ENCODE measurements at regions not wholly inside any gene's neighbourhood (a gene's known extent, or its start where the extent isn't known, plus 50 kb on each side); places are given as distances from the start of the nearest gene placed in this dataset.

DNA sequence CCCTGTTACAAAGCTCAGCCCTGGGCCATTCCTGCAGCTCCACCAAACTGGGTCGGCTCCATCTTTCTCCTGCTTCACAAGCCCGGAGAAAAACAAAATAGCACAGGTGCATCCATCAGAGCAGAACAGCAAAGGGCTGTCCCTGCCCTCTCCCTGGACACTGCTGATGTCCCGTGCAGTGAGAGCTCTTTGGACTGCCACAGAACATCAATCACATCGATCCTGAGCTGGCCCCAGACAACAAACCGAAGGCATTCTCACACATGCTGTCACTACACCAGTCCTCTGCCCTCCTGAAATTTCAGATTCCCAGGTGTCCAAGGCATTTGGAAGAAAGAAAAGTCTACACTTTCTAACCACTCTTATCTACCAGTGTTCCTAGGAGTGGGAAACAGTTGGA lies 427.1 kb upstream of the ZMIZ1 start:
- DNase-seq (ENCODE audit: low read depth), result no peak
- H3K4me3 ChIP-seq (ENCODE audit: low read depth, low read length), result no peak overlapping the region
- TF ChIP-seq, protein P1, sequence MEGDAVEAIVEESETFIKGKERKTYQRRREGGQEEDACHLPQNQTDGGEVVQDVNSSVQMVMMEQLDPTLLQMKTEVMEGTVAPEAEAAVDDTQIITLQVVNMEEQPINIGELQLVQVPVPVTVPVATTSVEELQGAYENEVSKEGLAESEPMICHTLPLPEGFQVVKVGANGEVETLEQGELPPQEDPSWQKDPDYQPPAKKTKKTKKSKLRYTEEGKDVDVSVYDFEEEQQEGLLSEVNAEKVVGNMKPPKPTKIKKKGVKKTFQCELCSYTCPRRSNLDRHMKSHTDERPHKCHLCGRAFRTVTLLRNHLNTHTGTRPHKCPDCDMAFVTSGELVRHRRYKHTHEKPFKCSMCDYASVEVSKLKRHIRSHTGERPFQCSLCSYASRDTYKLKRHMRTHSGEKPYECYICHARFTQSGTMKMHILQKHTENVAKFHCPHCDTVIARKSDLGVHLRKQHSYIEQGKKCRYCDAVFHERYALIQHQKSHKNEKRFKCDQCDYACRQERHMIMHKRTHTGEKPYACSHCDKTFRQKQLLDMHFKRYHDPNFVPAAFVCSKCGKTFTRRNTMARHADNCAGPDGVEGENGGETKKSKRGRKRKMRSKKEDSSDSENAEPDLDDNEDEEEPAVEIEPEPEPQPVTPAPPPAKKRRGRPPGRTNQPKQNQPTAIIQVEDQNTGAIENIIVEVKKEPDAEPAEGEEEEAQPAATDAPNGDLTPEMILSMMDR (IDR thresholded peaks at IDR 0.05; ENCODE audit: insufficient read depth, low read depth, low read length, missing control alignments), result no peak

DNA sequence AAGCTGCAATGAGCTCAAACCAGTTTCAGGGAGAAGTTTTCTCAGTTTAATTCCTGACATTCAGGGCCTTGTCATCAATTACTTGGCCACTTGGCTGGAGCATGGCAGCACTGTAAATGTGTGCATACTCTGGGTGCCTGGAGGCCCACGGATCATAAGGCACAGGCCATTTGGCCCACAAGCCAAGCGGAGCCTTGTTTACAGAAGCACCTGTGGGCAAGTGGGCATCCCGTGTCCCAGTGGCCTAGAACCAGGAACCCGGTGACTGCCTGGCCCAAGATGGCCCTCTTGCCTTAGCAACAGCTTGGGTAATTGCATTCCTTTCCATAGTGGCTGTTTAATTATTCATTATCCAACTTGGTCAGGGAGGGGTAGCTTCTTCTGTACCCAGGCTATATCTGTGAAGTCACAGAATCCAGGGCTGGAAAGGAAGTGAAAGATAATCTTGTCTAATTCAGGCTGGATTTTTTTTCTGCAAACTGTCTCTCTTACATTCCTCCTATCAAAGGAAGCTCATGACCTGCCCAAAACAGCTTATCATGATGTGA lies 426.4 kb upstream of the ZMIZ1 start:
- DNase-seq (ENCODE audit: low read depth), result no peak
- TF ChIP-seq, protein P1 (IDR thresholded peaks at IDR 0.05; ENCODE audit: insufficient read depth, low read depth, low read length, missing control alignments), result no peak

DNA sequence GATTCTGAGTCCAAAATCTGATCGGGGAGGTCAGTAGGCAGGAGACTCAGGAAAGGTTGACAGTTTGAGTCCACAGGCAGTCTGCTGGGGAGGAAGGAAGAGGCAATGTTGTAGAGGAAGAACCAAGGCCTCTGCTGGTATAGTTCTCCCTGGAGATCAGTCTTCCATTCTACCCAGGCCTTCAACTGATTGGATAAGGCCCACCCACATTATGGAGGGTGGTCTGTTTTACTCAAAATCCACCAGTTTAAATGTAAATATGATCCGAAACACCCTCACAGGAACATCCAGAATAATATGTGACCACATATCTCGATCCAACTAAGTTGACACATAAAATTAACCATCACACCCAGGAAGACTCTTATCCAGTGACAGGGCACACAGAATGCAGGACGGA lies 425.3 kb upstream of the ZMIZ1 start:
- TF ChIP-seq, protein P1 (IDR thresholded peaks at IDR 0.05; ENCODE audit: insufficient read depth, low read depth, low read length, missing control alignments), result no peak
- no peak for DNase-seq (ENCODE audit: low read depth)
- H3K4me3 ChIP-seq (ENCODE audit: low read depth, low read length), result no peak overlapping the region

More for the DNA sequence above, 426.4 kb upstream of the ZMIZ1 start:
- H3K4me3 ChIP-seq (ENCODE audit: low read depth, low read length), result no peak overlapping the region

DNA sequence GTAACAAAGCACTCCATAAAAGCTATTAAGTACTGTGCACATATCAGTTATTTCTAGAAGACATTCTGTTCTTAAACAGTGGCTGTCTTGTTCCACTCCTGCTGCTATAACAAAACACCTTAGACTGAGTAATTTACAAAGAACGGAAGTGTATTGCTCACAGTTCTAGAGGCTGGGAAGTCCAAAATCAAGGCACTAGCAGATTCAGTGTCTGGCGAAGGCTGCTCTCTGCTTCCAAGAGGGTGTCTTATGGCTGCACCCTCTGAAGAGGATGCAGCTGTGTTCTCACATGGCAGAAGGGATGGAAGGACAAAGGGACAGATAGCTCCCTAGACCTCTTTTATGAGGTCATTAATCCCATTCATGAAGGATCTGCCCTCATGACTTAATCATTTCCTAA lies 424.2 kb upstream of the ZMIZ1 start:
- no peak for DNase-seq (ENCODE audit: low read depth)
- no peak overlapping the region for H3K4me3 ChIP-seq (ENCODE audit: low read depth, low read length)
- TF ChIP-seq, protein P1 (IDR thresholded peaks at IDR 0.05; ENCODE audit: insufficient read depth, low read depth, low read length, missing control alignments), result no peak

DNA sequence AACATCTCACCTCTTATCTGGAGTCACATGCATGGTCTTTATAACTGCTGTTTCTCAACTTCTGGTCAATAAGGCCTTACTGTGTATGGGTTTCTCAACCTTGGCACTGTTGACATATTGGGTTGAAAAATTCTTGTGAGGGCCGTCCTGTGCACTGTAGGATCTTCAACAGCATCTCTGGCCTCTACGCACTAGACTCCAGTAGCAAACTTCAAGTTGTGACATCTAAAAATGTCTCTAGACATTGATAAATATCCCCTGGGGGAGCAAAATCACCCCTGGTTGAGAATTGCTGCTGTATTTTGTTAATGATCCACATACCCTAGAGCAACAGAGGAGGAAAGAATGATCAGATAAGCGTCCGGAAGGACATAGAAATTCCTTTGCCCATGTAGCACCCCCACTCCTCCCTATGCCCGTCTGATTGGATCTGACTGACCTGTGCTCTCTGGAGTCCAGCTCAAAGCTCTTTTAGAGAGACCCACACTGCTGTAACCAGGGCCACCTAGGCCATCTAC lies 423.5 kb upstream of the ZMIZ1 start:
- TF ChIP-seq, protein P1 (IDR thresholded peaks at IDR 0.05; ENCODE audit: insufficient read depth, low read depth, low read length, missing control alignments), result no peak
- no peak for DNase-seq (ENCODE audit: low read depth)
- no peak overlapping the region for H3K4me3 ChIP-seq (ENCODE audit: low read depth, low read length)

DNA sequence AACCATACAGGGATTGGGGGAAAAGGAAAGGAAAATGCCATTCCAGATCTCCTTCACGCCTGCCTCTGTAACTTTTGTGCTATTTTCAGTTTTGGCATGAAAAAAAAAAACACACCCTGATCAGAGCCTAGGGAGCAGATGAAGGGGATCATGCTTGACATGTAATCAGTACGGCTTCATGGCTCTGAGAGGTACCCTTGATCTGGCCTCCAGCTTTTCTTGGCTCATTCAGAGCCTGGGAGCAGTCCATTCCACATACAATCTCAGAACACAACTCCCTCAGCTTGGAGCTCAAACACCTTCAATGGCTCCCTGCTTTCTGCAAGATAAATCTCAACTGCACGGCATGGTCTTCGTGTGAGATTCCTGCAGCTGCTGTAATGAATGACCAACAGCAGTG lies 422.8 kb upstream of the ZMIZ1 start:
- no peak for DNase-seq (ENCODE audit: low read depth)
- TF ChIP-seq, protein P1 (IDR thresholded peaks at IDR 0.05; ENCODE audit: insufficient read depth, low read depth, low read length, missing control alignments), result no peak
- no peak overlapping the region for H3K4me3 ChIP-seq (ENCODE audit: low read depth, low read length)

DNA sequence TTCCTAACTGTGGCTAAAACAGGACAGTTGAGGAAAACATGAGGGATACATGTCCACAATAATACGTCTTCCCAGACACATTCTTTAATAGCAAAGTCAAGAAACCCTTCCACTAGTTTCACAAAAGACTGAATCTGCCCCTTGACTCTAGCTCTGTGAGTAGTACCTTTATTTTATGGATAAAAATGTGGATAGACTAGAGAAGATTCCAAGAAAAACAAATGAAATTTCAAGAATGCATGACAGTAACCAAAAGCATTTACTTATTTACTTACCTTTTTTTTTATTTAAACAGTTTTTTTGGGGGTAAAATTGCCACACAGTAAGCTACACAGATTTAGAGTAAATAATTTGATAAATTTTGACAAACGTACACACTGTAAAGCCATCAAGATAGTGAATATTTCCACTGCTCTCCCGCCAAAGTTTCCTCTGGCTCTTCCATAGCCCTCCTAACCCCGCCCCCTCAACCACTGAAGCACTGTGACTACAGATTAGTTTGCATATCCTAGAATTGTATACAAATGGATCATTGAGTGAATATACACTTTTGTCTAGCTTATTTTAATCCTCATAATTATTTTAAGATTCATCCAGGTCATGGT lies 420.4 kb upstream of the ZMIZ1 start:
- TF ChIP-seq, protein P1 (IDR thresholded peaks at IDR 0.05; ENCODE audit: insufficient read depth, low read depth, low read length, missing control alignments), result no peak
- DNase-seq (ENCODE audit: low read depth), result no peak

More for the DNA sequence above, 420.4 kb upstream of the ZMIZ1 start:
- H3K4me3 ChIP-seq (ENCODE audit: low read depth, low read length), result no peak overlapping the region

Data from GM12865 (cell line).